ENCODE measurements at regions not wholly inside any gene's neighbourhood (a gene's known extent, or its start where the extent isn't known, plus 50 kb on each side); places are given as distances from the start of the nearest gene placed in this dataset.

DNA sequence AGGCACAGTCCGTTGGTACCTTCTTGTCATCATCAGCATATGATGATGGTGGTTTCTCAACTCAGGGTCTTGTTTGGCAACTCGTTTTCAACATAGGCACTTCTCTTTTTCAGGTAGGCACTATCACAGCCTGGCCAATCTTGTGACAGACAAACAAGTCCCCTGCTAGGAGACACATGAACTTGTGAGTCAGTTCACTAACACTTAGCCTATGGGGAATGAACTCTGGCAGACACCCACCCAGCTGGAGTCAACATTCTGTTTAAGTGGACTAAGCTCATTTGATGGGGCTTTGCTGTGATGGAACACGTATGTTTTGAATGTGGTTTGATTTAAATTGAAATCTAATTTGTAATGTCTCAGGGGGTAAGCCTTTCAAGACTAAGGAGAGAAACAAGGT, 100.7 kb upstream of the MAMLD1 start:
- TF ChIP-seq, protein P1, sequence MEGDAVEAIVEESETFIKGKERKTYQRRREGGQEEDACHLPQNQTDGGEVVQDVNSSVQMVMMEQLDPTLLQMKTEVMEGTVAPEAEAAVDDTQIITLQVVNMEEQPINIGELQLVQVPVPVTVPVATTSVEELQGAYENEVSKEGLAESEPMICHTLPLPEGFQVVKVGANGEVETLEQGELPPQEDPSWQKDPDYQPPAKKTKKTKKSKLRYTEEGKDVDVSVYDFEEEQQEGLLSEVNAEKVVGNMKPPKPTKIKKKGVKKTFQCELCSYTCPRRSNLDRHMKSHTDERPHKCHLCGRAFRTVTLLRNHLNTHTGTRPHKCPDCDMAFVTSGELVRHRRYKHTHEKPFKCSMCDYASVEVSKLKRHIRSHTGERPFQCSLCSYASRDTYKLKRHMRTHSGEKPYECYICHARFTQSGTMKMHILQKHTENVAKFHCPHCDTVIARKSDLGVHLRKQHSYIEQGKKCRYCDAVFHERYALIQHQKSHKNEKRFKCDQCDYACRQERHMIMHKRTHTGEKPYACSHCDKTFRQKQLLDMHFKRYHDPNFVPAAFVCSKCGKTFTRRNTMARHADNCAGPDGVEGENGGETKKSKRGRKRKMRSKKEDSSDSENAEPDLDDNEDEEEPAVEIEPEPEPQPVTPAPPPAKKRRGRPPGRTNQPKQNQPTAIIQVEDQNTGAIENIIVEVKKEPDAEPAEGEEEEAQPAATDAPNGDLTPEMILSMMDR (CRISPR knock-in tag; IDR thresholded peaks at IDR 0.05): no peak
- TF ChIP-seq ZFP62 (CRISPR knock-in tag; IDR thresholded peaks at IDR 0.05): no peak
- no peak for TF ChIP-seq ZNF569 (CRISPR knock-in tag; IDR thresholded peaks at IDR 0.05; ENCODE audit: borderline replicate concordance)
- TF ChIP-seq ZNF570 (CRISPR knock-in tag; IDR thresholded peaks at IDR 0.05; ENCODE audit: borderline replicate concordance): no peak
- TF ChIP-seq GATAD2A (CRISPR knock-in tag; IDR thresholded peaks at IDR 0.05): no peak
- no peak for TF ChIP-seq ZSCAN21 (CRISPR knock-in tag; IDR thresholded peaks at IDR 0.05; ENCODE audit: borderline replicate concordance)
- TF ChIP-seq POLR2A (IDR thresholded peaks at IDR 0.05; ENCODE audit: insufficient read depth in 1 of 2, low read depth in 2 of 2, low read length in 2 of 2): no peak
- TF ChIP-seq, protein P2, sequence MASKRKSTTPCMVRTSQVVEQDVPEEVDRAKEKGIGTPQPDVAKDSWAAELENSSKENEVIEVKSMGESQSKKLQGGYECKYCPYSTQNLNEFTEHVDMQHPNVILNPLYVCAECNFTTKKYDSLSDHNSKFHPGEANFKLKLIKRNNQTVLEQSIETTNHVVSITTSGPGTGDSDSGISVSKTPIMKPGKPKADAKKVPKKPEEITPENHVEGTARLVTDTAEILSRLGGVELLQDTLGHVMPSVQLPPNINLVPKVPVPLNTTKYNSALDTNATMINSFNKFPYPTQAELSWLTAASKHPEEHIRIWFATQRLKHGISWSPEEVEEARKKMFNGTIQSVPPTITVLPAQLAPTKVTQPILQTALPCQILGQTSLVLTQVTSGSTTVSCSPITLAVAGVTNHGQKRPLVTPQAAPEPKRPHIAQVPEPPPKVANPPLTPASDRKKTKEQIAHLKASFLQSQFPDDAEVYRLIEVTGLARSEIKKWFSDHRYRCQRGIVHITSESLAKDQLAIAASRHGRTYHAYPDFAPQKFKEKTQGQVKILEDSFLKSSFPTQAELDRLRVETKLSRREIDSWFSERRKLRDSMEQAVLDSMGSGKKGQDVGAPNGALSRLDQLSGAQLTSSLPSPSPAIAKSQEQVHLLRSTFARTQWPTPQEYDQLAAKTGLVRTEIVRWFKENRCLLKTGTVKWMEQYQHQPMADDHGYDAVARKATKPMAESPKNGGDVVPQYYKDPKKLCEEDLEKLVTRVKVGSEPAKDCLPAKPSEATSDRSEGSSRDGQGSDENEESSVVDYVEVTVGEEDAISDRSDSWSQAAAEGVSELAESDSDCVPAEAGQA (IDR thresholded peaks at IDR 0.05; ENCODE audit: low read depth): no peak
- TF ChIP-seq, protein P2 (CRISPR knock-in tag; IDR thresholded peaks at IDR 0.05; ENCODE audit: borderline replicate concordance): no peak

Measured in HepG2 (cell line).